Naive thymus-derived CD8-positive, alpha-beta T cell (primary cell): ENCODE measurements at regions not wholly inside any gene's neighbourhood (a gene's known extent, or its start where the extent isn't known, plus 50 kb on each side); places are given as distances from the start of the nearest gene placed in this dataset.
A peak's percentile ranks its signal among the peaks of the same experiment; 100 is the strongest.
"Not testable (repeated sequence)": the region's sequence is repeated elsewhere in the genome, so short reads cannot be mapped to it uniquely, and the experiment has no call there.

Source experiments
- ATAC-seq, 2 donors: fragments of 150-1000 bp; cut with Tn5 transposase in 1 of 2; sonication (Bioruptor Pico), chemical (Tn5 transposase) in 1 of 2; 1 replicate in 1 of 2; 2 replicates in 1 of 2; pipeline ENCODE4 v1.10.0; 2021; ENCODE audit warnings: mild to moderate bottlenecking in 2 of 2, moderate library complexity in 2 of 2
- POLR2A ChIA-PET: fragments of 350-600 bp; sonication (Branson Sonifier 250); formaldehyde crosslinking; loops from one replicate; lab custom pipeline; 2021; ENCODE audit warnings: antibody characterized with exemption; lab: Charles Lee
- DNase-seq, 10 donors: peaks; one replicate each; pipeline versions ENCODE4 v3.0.0 to v3.0.0-alpha.2; 2020 to 2022
- H3K27ac Mint-ChIP-seq, 10 donors: one replicate each; pipeline ENCODE4 v1.8.0; 2020 to 2022; ENCODE audit warnings: mild to moderate bottlenecking in 10 of 10, mixed read lengths in 10 of 10, moderate library complexity in 4 of 10, inconsistent platforms in 1 of 10
- H3K27me3 Mint-ChIP-seq, 5 donors: one replicate each; pipeline ENCODE4 v1.8.0; 2021 to 2022; ENCODE audit warnings: mixed read lengths in 5 of 5
- H3K36me3 Mint-ChIP-seq, 3 donors: one replicate each; pipeline ENCODE4 v1.8.0; 2020 to 2022; ENCODE audit warnings: mixed read lengths in 3 of 3, mild to moderate bottlenecking in 2 of 3, inconsistent platforms in 1 of 3
- H3K4me1 Mint-ChIP-seq, 4 donors: one replicate each; pipeline ENCODE4 v1.8.0; 2021 to 2022; ENCODE audit warnings: mixed read lengths in 4 of 4
- H3K4me3 Mint-ChIP-seq, 10 donors: one replicate each; pipeline ENCODE4 v1.8.0; 2020 to 2022; ENCODE audit warnings: mild to moderate bottlenecking in 10 of 10, mixed read lengths in 10 of 10, moderate library complexity in 6 of 10, inconsistent platforms in 1 of 10
- H3K9me3 Mint-ChIP-seq, 9 donors: one replicate each; pipeline ENCODE4 v1.8.0; 2020 to 2022; ENCODE audit warnings: mixed read lengths in 9 of 9, mild to moderate bottlenecking in 3 of 9, inconsistent platforms in 1 of 9, moderate library complexity in 1 of 9

- H3K9me3 Mint-ChIP-seq: peaks cover 0 to 17% (median 3%) of the 10 kb centered on the region in 9 donors
- POLR2A ChIA-PET, H3K36me3 Mint-ChIP-seq, H3K27me3 Mint-ChIP-seq, H3K4me1 Mint-ChIP-seq, ATAC-seq, DNase-seq, H3K4me3 Mint-ChIP-seq, H3K27ac Mint-ChIP-seq: not testable (repeated sequence)
These were observed 484.5 kb upstream of the SLITRK5 start for GRCh38 chr13:87186647-87187046.

DNA sequence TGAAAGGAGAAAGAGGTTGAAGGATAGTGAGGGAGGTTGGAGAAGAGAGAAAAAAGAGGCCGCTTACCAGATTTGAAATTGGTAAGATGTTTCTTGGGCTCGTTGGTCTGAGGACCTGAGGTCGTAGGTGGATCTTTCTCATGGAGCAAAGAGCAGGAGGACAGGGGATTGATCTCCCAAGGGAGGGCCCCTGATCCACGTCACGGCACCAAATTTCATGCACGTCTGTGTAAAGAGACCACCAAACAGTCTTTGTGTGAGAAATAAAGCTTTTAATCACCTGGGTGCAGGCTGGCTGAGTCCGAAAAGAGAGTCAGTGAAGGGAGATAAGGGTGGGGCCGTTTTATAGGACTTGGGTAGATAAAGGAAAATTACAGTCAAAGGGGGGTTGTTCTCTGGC lies 479.7 kb upstream of the SLITRK5 start:
- H3K27me3 Mint-ChIP-seq, DNase-seq, H3K36me3 Mint-ChIP-seq, ATAC-seq, H3K27ac Mint-ChIP-seq, H3K4me3 Mint-ChIP-seq, POLR2A ChIA-PET, H3K4me1 Mint-ChIP-seq: not testable (repeated sequence)
- H3K9me3 Mint-ChIP-seq: peaks cover 0 to 17% (median 0%) of the 10 kb centered on the region in 9 donors

DNA sequence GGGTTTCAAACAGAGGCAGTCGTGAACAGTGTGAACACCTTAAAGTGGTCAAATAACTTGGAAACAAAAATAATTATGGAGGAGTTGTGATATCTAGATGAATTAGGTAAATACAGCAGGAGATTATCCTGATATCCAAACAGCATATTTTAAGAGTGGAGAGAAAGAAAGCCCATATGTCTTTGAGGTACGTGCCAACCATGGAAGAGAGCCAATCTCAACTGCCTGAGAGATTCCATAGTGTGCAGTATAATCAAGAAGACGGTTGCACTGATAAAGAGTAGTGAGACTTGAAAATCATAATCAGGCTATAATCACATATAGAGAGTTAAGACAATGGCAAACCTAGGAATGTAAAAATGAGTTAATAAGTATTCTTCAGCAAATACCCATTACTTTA lies 472.8 kb upstream of the SLITRK5 start:
- no peak overlapping the region for H3K27ac Mint-ChIP-seq
- no peak for ATAC-seq
- no peak overlapping the region for H3K4me3 Mint-ChIP-seq
- POLR2A ChIA-PET: no interaction called here
- no peaks in the 10 kb centered on the region for H3K27me3 Mint-ChIP-seq
- no peaks in the 10 kb centered on the region for H3K36me3 Mint-ChIP-seq
- H3K9me3 Mint-ChIP-seq: peaks cover 0 to 4% (median 0%) of the 10 kb centered on the region in 9 donors
- no peaks in the 10 kb centered on the region for H3K4me1 Mint-ChIP-seq
- no peak for DNase-seq

DNA sequence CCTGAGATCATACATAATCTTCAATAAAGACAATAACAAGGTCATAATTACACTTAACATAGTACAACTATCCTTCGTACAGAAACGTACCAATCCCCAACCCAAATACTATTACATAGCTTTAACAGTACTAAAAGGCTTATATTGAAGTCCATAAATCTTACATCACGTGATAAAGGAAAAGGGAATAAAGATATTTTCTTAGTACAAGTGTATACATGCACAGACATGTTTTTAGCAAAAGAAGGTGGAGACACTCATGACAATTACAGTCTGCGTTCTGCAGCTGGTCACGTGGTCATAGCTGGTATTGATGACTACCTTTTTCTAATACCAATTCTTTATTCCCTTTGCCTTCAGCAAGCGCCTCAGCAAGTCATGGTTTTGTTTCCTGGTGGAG lies 464.5 kb upstream of the SLITRK5 start:
- Mint-ChIP-seq H3K27ac (no peak overlapping the region), H3K36me3 (no peaks in the 10 kb centered on the region), H3K4me1 (no peaks in the 10 kb centered on the region), H3K27me3 (no peaks in the 10 kb centered on the region), H3K4me3 (no peak overlapping the region), H3K9me3 (peaks cover 0 to 10% (median 0%) of the 10 kb centered on the region in 9 donors)
- no peak for DNase-seq
- no peak for ATAC-seq
- POLR2A ChIA-PET: no interaction called here

DNA sequence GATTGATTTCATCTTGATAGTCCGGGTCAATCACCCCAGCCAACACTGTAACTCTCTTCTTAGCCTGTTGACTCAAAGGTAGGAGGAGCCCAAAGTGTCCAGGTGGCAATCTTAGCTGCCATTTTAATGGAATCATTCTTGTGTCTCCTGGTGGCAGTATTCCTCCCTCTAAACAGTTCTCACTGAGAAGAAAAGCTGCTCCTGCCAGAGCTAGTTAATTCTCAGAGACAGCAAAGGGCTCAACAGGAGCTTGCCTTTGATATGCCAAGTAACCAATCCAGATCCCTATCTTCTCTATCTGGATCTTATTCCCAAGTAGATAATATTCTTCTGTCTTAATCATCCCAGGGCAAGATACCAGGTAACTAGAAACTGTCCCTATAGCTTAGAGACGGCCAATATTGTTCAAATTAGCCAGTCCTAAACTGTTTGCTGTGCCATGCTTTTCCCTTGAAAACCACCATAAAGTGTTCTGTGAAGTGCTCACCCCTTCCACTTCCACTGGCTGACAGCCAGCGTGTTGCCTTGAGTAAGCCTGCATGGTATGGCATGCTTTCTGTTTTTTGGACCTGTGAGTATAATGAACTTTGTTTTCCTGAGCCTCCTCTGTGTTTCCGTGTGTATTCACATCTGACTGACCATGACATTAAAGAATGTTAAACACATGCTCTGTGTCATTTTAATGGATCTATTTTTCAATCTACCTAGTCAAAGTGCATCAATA lies 463.7 kb upstream of the SLITRK5 start:
- no peak for DNase-seq
- no peak overlapping the region for H3K27ac Mint-ChIP-seq
- no peaks in the 10 kb centered on the region for H3K4me1 Mint-ChIP-seq
- H3K4me3 Mint-ChIP-seq: no peak overlapping the region
- no peak for ATAC-seq
- POLR2A ChIA-PET: no interaction called here
- peaks cover 0 to 10% (median 0%) of the 10 kb centered on the region in 9 donors for H3K9me3 Mint-ChIP-seq
- no peaks in the 10 kb centered on the region for H3K27me3 Mint-ChIP-seq
- H3K36me3 Mint-ChIP-seq: no peaks in the 10 kb centered on the region

GRCh38 chr13:87208636-87209035 lies 462.5 kb upstream of the SLITRK5 start:
- POLR2A ChIA-PET: no interaction called here
- DNase-seq: no peak
- no peak overlapping the region for H3K4me3 Mint-ChIP-seq
- H3K4me1 Mint-ChIP-seq: no peaks in the 10 kb centered on the region
- no peaks in the 10 kb centered on the region for H3K27me3 Mint-ChIP-seq
- no peak for ATAC-seq
- no peak overlapping the region for H3K27ac Mint-ChIP-seq
- peaks cover 0 to 13% (median 0%) of the 10 kb centered on the region in 9 donors for H3K9me3 Mint-ChIP-seq
- H3K36me3 Mint-ChIP-seq: no peaks in the 10 kb centered on the region

DNA sequence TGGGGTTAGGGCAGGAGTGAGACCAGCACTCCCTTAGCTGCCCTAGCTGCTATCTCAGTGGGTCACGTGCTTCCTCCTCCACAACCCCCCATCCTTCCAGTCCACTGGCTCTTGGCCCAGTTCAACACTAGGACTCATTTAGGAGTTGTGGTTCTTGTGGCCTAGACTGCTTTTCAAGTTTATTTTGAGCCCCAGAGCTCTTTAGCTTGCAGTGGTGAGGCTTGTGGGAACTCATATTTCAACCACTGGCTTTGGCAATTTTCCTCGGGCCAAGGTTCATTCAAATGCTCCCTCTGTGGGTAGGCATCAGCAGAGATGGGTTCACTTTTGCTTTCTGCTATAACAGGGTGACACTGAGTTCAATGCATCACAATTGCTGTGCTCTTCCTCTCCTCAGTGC lies 436.2 kb upstream of the SLITRK5 start:
- Mint-ChIP-seq H3K27ac (no peak overlapping the region), H3K4me3 (no peak overlapping the region), H3K36me3 (no peaks in the 10 kb centered on the region), H3K9me3 (peaks cover 2 to 43% (median 15%) of the 10 kb centered on the region in 9 donors), H3K27me3 (no peaks in the 10 kb centered on the region), H3K4me1 (no peaks in the 10 kb centered on the region)
- no peak for DNase-seq
- POLR2A ChIA-PET: no interaction called here
- ATAC-seq: no peak

- POLR2A ChIA-PET: no interaction called here
- no peak for DNase-seq
- no peaks in the 10 kb centered on the region for H3K36me3 Mint-ChIP-seq
- no peaks in the 10 kb centered on the region for H3K4me1 Mint-ChIP-seq
- peaks cover 2 to 43% (median 11%) of the 10 kb centered on the region in 9 donors for H3K9me3 Mint-ChIP-seq
- H3K27ac Mint-ChIP-seq: no peak overlapping the region
- H3K27me3 Mint-ChIP-seq: no peaks in the 10 kb centered on the region
- no peak for ATAC-seq
- H3K4me3 Mint-ChIP-seq: no peak overlapping the region
These were observed 435.6 kb upstream of the SLITRK5 start for GRCh38 chr13:87235621-87236020.

DNA sequence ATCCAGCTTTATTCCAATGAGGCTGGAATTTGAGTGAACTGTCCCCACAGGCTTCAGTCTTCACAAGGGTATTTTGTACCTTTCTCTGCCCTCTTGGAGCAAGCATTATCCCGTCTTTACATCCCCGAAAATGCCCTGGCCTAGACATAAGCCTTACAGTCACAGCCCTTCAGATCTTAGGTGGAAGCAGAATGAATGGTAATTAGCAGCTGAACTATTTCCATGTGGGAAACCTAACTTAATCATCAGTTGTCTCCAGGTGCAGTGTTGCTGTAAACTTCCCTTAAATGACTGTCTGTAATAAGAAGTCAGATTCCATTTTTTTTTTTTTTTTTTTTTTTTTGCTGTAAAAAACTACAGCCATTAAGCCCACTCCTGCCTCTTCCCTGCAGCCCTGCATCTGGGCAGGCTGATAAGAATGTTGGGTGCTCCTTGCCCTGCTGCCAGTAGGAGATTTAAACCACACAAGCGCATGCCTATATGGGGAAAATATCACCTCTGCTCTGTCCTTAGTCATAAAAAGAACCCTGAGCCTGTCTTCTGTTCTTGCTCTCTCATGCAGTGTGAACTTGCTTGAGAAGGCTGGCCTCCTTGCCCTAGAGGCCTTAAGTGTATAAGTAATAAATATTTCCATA lies 426.8 kb upstream of the SLITRK5 start:
- Mint-ChIP-seq H3K4me1 (no peaks in the 10 kb centered on the region), H3K27ac (no peak overlapping the region), H3K36me3 (no peaks in the 10 kb centered on the region), H3K9me3 (peaks cover 0 to 15% (median 0%) of the 10 kb centered on the region in 9 donors), H3K27me3 (no peaks in the 10 kb centered on the region), H3K4me3 (no peak overlapping the region)
- DNase-seq: no peak
- POLR2A ChIA-PET: no interaction called here
- ATAC-seq: no peak

DNA sequence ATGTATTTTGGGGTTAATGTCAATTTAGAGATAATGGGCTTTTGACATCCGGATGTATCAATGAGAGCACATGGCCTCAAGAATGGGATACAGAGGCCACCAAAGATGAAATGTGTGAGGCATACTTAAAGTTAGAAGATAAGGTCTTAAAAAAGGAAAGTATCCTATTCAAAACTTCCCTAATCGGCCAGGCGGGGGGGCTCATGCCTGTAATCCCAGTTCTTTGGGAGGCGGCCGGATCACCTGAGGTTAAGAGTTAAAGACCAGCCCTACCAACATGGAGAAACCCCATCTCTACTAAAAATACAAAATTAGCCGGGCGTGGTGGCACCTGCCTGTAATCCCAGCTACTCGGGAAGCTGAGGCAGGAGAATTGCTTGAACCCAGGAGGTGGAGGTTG lies 421.3 kb upstream of the SLITRK5 start:
- H3K36me3 Mint-ChIP-seq, H3K27ac Mint-ChIP-seq, H3K27me3 Mint-ChIP-seq: not testable (repeated sequence)

DNA sequence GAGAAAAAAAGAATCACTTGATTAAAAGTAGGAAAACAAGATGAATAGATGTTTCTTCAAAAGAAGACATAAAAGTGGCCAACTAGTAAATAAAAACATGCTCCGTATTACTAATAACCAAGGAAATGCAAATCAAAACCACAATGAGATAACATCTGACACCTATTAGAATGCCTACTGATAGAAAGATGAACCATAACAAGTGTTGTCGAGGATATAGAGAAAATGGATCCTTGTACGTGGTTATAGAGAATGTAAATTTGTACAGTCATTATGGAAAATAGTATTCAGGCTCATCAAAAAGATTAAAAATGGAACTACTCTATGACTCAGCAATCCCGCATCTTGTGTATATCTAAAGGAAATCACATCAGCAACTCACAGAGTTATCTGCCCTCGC lies 415.8 kb upstream of the SLITRK5 start:
- no peaks in the 10 kb centered on the region for H3K36me3 Mint-ChIP-seq
- ATAC-seq (no peak), DNase-seq (no peak)
- H3K4me1 Mint-ChIP-seq: no peaks in the 10 kb centered on the region
- no peaks in the 10 kb centered on the region for H3K27me3 Mint-ChIP-seq
- POLR2A ChIA-PET: no interaction called here
- H3K4me3 Mint-ChIP-seq: no peak overlapping the region
- H3K27ac Mint-ChIP-seq: no peak overlapping the region
- peaks cover 0 to 15% (median 2%) of the 10 kb centered on the region in 9 donors for H3K9me3 Mint-ChIP-seq

More for the DNA sequence above, 421.3 kb upstream of the SLITRK5 start:
- peaks cover 0 to 11% (median 0%) of the 10 kb centered on the region in 9 donors for H3K9me3 Mint-ChIP-seq
- H3K4me3 Mint-ChIP-seq, H3K4me1 Mint-ChIP-seq, ATAC-seq, DNase-seq, POLR2A ChIA-PET: not testable (repeated sequence)

GRCh38 chr13:87259479-87260083 lies 411.6 kb upstream of the SLITRK5 start:
- H3K27me3 Mint-ChIP-seq: no peaks in the 10 kb centered on the region
- POLR2A ChIA-PET: no interaction called here
- DNase-seq (no peak), ATAC-seq (no peak)
- H3K9me3 Mint-ChIP-seq: peaks cover 0 to 15% (median 2%) of the 10 kb centered on the region in 9 donors
- H3K4me3 Mint-ChIP-seq: no peak overlapping the region
- no peaks in the 10 kb centered on the region for H3K4me1 Mint-ChIP-seq
- H3K27ac Mint-ChIP-seq: no peak overlapping the region
- no peaks in the 10 kb centered on the region for H3K36me3 Mint-ChIP-seq

- Mint-ChIP-seq H3K36me3 (no peaks in the 10 kb centered on the region), H3K27ac (no peak overlapping the region), H3K4me1 (no peaks in the 10 kb centered on the region), H3K27me3 (no peaks in the 10 kb centered on the region), H3K4me3 (no peak overlapping the region), H3K9me3 (peaks cover 0 to 3% (median 0%) of the 10 kb centered on the region in 9 donors)
- POLR2A ChIA-PET: no interaction called here
- ATAC-seq (no peak), DNase-seq (peak in 1 of 10 donors; percentile 1)
These were observed 396.9 kb upstream of the SLITRK5 start for GRCh38 chr13:87274209-87274819.
